Kidney epithelial cell (primary cell): ENCODE measurements at regions not wholly inside any gene's neighbourhood (a gene's known extent, or its start where the extent isn't known, plus 50 kb on each side); places are given as distances from the start of the nearest gene placed in this dataset.
"Not testable (repeated sequence)": the region's sequence is repeated elsewhere in the genome, so short reads cannot be mapped to it uniquely, and the experiment has no call there.

ENCODE experiments used
- DNase-seq: peaks from one replicate; pipeline ENCODE4 v3.0.0-alpha.2; 2010; ENCODE audit warnings: low read depth
- H3K27me3 ChIP-seq: 2 replicates; pipeline ENCODE4 v1.6.0; 2011; ENCODE audit warnings: low read length; ENCODE audit not compliant: control insufficient read depth, insufficient read depth
- H3K36me3 ChIP-seq: 2 replicates; pipeline ENCODE4 v1.5.1; 2011; ENCODE audit warnings: low read length; ENCODE audit not compliant: control insufficient read depth, insufficient read depth
- H3K4me3 ChIP-seq: 2 replicates; pipeline ENCODE4 v1.5.1; 2011; ENCODE audit warnings: low read depth, mild to moderate bottlenecking, control low read depth, low read length
- CTCF ChIP-seq: IDR thresholded peaks from 2 replicates; pipeline ENCODE4 v1.5.1; 2011; ENCODE audit warnings: mild to moderate bottlenecking, moderate library complexity, low read length, control low read depth, inconsistent platforms; ENCODE audit not compliant: insufficient read depth, poor library complexity, severe bottlenecking

GRCh38 chr7:36053589-36053988 lies 99.5 kb upstream of the EEPD1 start:
- no peaks in the 10 kb centered on the region for H3K27me3 ChIP-seq
- no peak overlapping the region for H3K4me3 ChIP-seq
- no peak for TF ChIP-seq CTCF
- H3K36me3 ChIP-seq: no peaks in the 10 kb centered on the region
- no peak for DNase-seq

DNA sequence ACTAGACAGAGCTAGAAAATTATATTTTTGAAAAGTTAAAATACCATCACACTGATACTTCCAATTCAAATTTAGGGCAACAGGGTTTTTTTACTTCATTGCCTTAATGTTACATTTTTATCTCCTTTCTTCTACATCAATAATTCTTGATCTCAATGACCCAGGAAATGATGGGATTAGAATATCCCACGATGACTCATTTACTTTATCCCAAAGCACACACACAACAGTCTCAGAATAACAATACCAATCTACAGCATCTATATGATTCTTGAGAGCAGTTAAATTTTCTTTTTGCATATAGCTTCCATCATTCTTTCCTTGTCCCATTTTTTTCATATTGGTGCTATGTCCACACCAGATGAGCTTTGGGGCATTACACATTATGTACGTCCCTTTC lies 98.4 kb upstream of the EEPD1 start:
- DNase-seq: no peak
- no peak overlapping the region for H3K4me3 ChIP-seq
- no peak for TF ChIP-seq CTCF
- H3K27me3 ChIP-seq: no peaks in the 10 kb centered on the region
- H3K36me3 ChIP-seq: no peaks in the 10 kb centered on the region

GRCh38 chr7:36055207-36055606 lies 97.8 kb upstream of the EEPD1 start:
- H3K36me3 ChIP-seq: no peaks in the 10 kb centered on the region
- TF ChIP-seq CTCF: no peak
- no peak overlapping the region for H3K4me3 ChIP-seq
- no peak for DNase-seq
- no peaks in the 10 kb centered on the region for H3K27me3 ChIP-seq

DNA sequence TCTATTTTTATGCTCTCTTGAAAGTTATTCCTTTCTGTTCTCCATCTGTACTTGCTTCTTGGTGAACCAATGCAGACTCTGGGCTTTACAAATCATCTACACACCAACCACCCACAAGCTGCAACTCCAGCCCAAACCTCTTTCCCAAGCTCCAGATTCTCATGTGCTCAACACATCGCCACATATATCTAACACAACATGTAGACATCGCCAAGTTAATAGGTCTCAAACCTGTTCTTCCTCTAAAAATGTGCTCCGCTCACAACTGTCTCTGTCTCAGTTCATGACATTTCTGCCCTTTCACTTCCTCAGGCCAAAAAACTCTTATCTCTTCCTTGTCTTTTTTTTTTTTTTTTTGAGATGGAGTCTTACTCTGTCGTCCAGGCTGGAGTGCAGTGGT lies 95.7 kb upstream of the EEPD1 start:
- no peak for DNase-seq
- no peaks in the 10 kb centered on the region for H3K27me3 ChIP-seq
- H3K4me3 ChIP-seq: no peak overlapping the region
- no peak for TF ChIP-seq CTCF
- no peaks in the 10 kb centered on the region for H3K36me3 ChIP-seq

- H3K36me3 ChIP-seq: no peaks in the 10 kb centered on the region
- no peak for DNase-seq
- TF ChIP-seq CTCF: no peak
- H3K27me3 ChIP-seq: no peaks in the 10 kb centered on the region
- no peak overlapping the region for H3K4me3 ChIP-seq
Measured at GRCh38 chr7:36058020-36058592, 94.9 kb upstream of the EEPD1 start.

GRCh38 chr7:36060388-36060787 lies 92.7 kb upstream of the EEPD1 start:
- not testable (repeated sequence) for DNase-seq, H3K4me3 ChIP-seq, H3K27me3 ChIP-seq, H3K36me3 ChIP-seq
